ENCODE measurements at regions not wholly inside any gene's neighbourhood (a gene's known extent, or its start where the extent isn't known, plus 50 kb on each side); places are given as distances from the start of the nearest gene placed in this dataset.

- intact Hi-C loops (cut with DNase I; ENCODE audit: low total_unique reads), result no loop called here
- Histone ChIP-seq H3K4me3 (no peak overlapping the region), H3K36me3 (no peaks in the 10 kb centered on the region), H3K27me3 (no peaks in the 10 kb centered on the region), H3K27ac (no peak overlapping the region), H3K9me3 (no peaks in the 10 kb centered on the region), H3K4me1 (no peaks in the 10 kb centered on the region)
- DNase-seq, result no peak
- TF ChIP-seq CTCF (IDR thresholded peaks at IDR 0.05) (no peak), POLR2A (IDR thresholded peaks at IDR 0.05) (no peak)
These were observed 156.0 kb upstream of the IFNE start for GRCh38 chr9:21638104-21638503.

- Histone ChIP-seq H3K4me1 (no peaks in the 10 kb centered on the region), H3K27ac (no peak overlapping the region), H3K4me3 (no peak overlapping the region), H3K36me3 (no peaks in the 10 kb centered on the region), H3K27me3 (no peaks in the 10 kb centered on the region), H3K9me3 (no peaks in the 10 kb centered on the region)
- intact Hi-C loops (cut with DNase I; ENCODE audit: low total_unique reads), result no loop called here
- TF ChIP-seq POLR2A (IDR thresholded peaks at IDR 0.05), result no peak
- no peak for TF ChIP-seq CTCF (IDR thresholded peaks at IDR 0.05)
- DNase-seq, result no peak
These were observed 149.3 kb upstream of the MTAP start for GRCh38 chr9:21653091-21653490.

- intact Hi-C loops (cut with DNase I; ENCODE audit: low total_unique reads), result no loop called here
- H3K4me1 ChIP-seq, result no peaks in the 10 kb centered on the region
- TF ChIP-seq POLR2A (IDR thresholded peaks at IDR 0.05) (no peak), CTCF (IDR thresholded peaks at IDR 0.05) (no peak)
These were observed 148.8 kb upstream of the MTAP start for GRCh38 chr9:21653589-21653988.

GRCh38 chr9:21656776-21657674, 145.4 kb upstream of the MTAP start:
- DNase-seq, result no peak

More at GRCh38 chr9:21653589-21653988, 148.8 kb upstream of the MTAP start:
- no peak overlapping the region for H3K27ac ChIP-seq
- H3K27me3 ChIP-seq, result no peaks in the 10 kb centered on the region
- no peaks in the 10 kb centered on the region for H3K9me3 ChIP-seq
- no peak overlapping the region for H3K4me3 ChIP-seq
- no peaks in the 10 kb centered on the region for H3K36me3 ChIP-seq
- no peak for DNase-seq

More at GRCh38 chr9:21656776-21657674, 145.4 kb upstream of the MTAP start:
- no peaks in the 10 kb centered on the region for H3K4me1 ChIP-seq
- no peaks in the 10 kb centered on the region for H3K36me3 ChIP-seq
- TF ChIP-seq POLR2A (IDR thresholded peaks at IDR 0.05) (no peak), CTCF (IDR thresholded peaks at IDR 0.05) (no peak)
- H3K27ac ChIP-seq, result no peak overlapping the region
- intact Hi-C loops (cut with DNase I; ENCODE audit: low total_unique reads), result no loop called here
- H3K4me3 ChIP-seq, result no peak overlapping the region
- H3K27me3 ChIP-seq, result no peaks in the 10 kb centered on the region
- H3K9me3 ChIP-seq, result no peaks in the 10 kb centered on the region

Measured in uterus (tissue), 3 donors.